ENCODE measurements at regions not wholly inside any gene's neighbourhood (a gene's known extent, or its start where the extent isn't known, plus 50 kb on each side); places are given as distances from the start of the nearest gene placed in this dataset.
A peak's percentile ranks its signal among the peaks of the same experiment; 100 is the strongest.

- no peak for DNase-seq (ENCODE audit: low read depth in 3 of 3, low spot score in 2 of 3)
Observed at GRCh38 chr5:128591598-128592455, 53.8 kb upstream of the FBN2 start.

- DNase-seq (ENCODE audit: low read depth in 3 of 3, low spot score in 2 of 3) = peak in 1 of 3 donors; percentile 19
Observed at GRCh38 chr5:128596071-128596470, 58.0 kb upstream of the FBN2 start.

GRCh38 chr5:128597156-128597555, 59.1 kb upstream of the FBN2 start:
- DNase-seq (ENCODE audit: low read depth in 3 of 3, low spot score in 2 of 3) = peak in 1 of 3 donors; percentile 39

GRCh38 chr5:128613128-128613527, 75.1 kb upstream of the FBN2 start:
- DNase-seq (ENCODE audit: low read depth in 3 of 3, low spot score in 2 of 3) = no peak

- DNase-seq (ENCODE audit: low read depth in 3 of 3, low spot score in 2 of 3) = no peak
Observed at GRCh38 chr5:128613766-128614165, 75.7 kb upstream of the FBN2 start.

GRCh38 chr5:128615578-128615977, 77.5 kb upstream of the FBN2 start:
- DNase-seq (ENCODE audit: low read depth in 3 of 3, low spot score in 2 of 3) = no peak

- DNase-seq (ENCODE audit: low read depth in 3 of 3, low spot score in 2 of 3) = peak in 2 of 3 donors; percentile 21 to 35
Observed at GRCh38 chr5:128626536-128627090, 88.6 kb upstream of the FBN2 start.

- DNase-seq (ENCODE audit: low read depth in 3 of 3, low spot score in 2 of 3) = no peak
Observed at GRCh38 chr5:128627939-128628338, 89.9 kb upstream of the FBN2 start.

- no peak for DNase-seq (ENCODE audit: low read depth in 3 of 3, low spot score in 2 of 3)
Observed at GRCh38 chr5:128629157-128629556, 91.1 kb upstream of the FBN2 start.

- DNase-seq (ENCODE audit: low read depth in 3 of 3, low spot score in 2 of 3) = no peak
Observed at GRCh38 chr5:128630121-128630520, 92.1 kb upstream of the FBN2 start.

GRCh38 chr5:128631771-128632170, 93.7 kb upstream of the FBN2 start:
- no peak for DNase-seq (ENCODE audit: low read depth in 3 of 3, low spot score in 2 of 3)

GRCh38 chr5:128632264-128632663, 94.2 kb upstream of the FBN2 start:
- DNase-seq (ENCODE audit: low read depth in 3 of 3, low spot score in 2 of 3) = no peak

- DNase-seq (ENCODE audit: low read depth in 3 of 3, low spot score in 2 of 3) = no peak
Observed at GRCh38 chr5:128633901-128634300, 95.9 kb upstream of the FBN2 start.

GRCh38 chr5:128635379-128635778, 97.3 kb upstream of the FBN2 start:
- DNase-seq (ENCODE audit: low read depth in 3 of 3, low spot score in 2 of 3) = no peak

- DNase-seq (ENCODE audit: low read depth in 3 of 3, low spot score in 2 of 3) = no peak
Observed at GRCh38 chr5:128636361-128636760, 98.3 kb upstream of the FBN2 start.

- DNase-seq (ENCODE audit: low read depth in 3 of 3, low spot score in 2 of 3) = no peak
Observed at GRCh38 chr5:128637031-128637430, 99.0 kb upstream of the FBN2 start.

- DNase-seq (ENCODE audit: low read depth in 3 of 3, low spot score in 2 of 3) = no peak
Observed at GRCh38 chr5:128641861-128642260, 103.8 kb upstream of the FBN2 start.

GRCh38 chr5:128644863-128645262, 106.8 kb upstream of the FBN2 start:
- DNase-seq (ENCODE audit: low read depth in 3 of 3, low spot score in 2 of 3) = no peak

GRCh38 chr5:128645581-128645980, 107.5 kb upstream of the FBN2 start:
- DNase-seq (ENCODE audit: low read depth in 3 of 3, low spot score in 2 of 3) = no peak

- DNase-seq (ENCODE audit: low read depth in 3 of 3, low spot score in 2 of 3) = no peak
Observed at GRCh38 chr5:128646176-128646575, 108.1 kb upstream of the FBN2 start.

GRCh38 chr5:128649192-128649591, 111.1 kb upstream of the FBN2 start:
- DNase-seq (ENCODE audit: low read depth in 3 of 3, low spot score in 2 of 3) = no peak

GRCh38 chr5:128662997-128663396, 125.0 kb upstream of the FBN2 start:
- no peak for DNase-seq (ENCODE audit: low read depth in 3 of 3, low spot score in 2 of 3)

Measured in right renal cortex interstitium (tissue), 3 donors.